CD8-positive, alpha-beta memory T cell (primary cell): ENCODE measurements at regions not wholly inside any gene's neighbourhood (a gene's known extent, or its start where the extent isn't known, plus 50 kb on each side); places are given as distances from the start of the nearest gene placed in this dataset.

Experiments
- CTCF ChIA-PET: fragments of 350-600 bp; sonication (Branson Sonifier 250); formaldehyde crosslinking; loops from one replicate; lab custom pipeline; 2021; ENCODE audit warnings: antibody characterized with exemption; lab: Charles Lee
- POLR2A ChIA-PET: fragments of 350-600 bp; sonication (Branson Sonifier 250); formaldehyde crosslinking; loops from one replicate; lab custom pipeline; 2021; ENCODE audit warnings: antibody characterized with exemption; lab: Charles Lee
- DNase-seq, 5 donors: peaks; one replicate each; pipeline versions ENCODE4 v3.0.0 to v3.0.0-alpha.2; 2020 to 2022; ENCODE audit warnings: mixed read lengths in 1 of 5
- H3K27ac ChIP-seq: one replicate; pipeline ENCODE4 v1.7.0; 2013; ENCODE audit warnings: low read depth, mild to moderate bottlenecking, low read length, moderate library complexity
- H3K27me3 ChIP-seq: 2 replicates; pipeline ENCODE4 v1.7.0; 2013; ENCODE audit warnings: low read length, mild to moderate bottlenecking; ENCODE audit not compliant: insufficient read depth, poor library complexity, severe bottlenecking
- H3K36me3 ChIP-seq: 2 replicates; pipeline ENCODE4 v1.7.0; 2013; ENCODE audit warnings: mild to moderate bottlenecking, low read length, moderate library complexity; ENCODE audit not compliant: insufficient read depth
- H3K4me1 ChIP-seq: 2 replicates; pipeline ENCODE4 v1.7.0; 2013; ENCODE audit warnings: mild to moderate bottlenecking, low read length, moderate library complexity; ENCODE audit not compliant: insufficient read depth
- H3K4me3 ChIP-seq: 2 replicates; pipeline ENCODE4 v1.7.0; 2013; ENCODE audit warnings: mild to moderate bottlenecking, low read length
- H3K9me3 ChIP-seq: 2 replicates; pipeline ENCODE4 v1.7.0; 2013; ENCODE audit warnings: mild to moderate bottlenecking, low read length
- H3K27ac Mint-ChIP-seq, 8 donors: one replicate each; pipeline ENCODE4 v1.8.0; 2020 to 2021; ENCODE audit warnings: mixed read lengths in 8 of 8, mild to moderate bottlenecking in 6 of 8, inconsistent platforms in 3 of 8, moderate library complexity in 3 of 8
- H3K27me3 Mint-ChIP-seq, 2 donors: one replicate each; pipeline ENCODE4 v1.8.0; 2020 to 2021; ENCODE audit warnings: mixed read lengths in 2 of 2, mild to moderate bottlenecking in 1 of 2, moderate library complexity in 1 of 2
- H3K36me3 Mint-ChIP-seq, 3 donors: one replicate each; pipeline ENCODE4 v1.8.0; 2020 to 2021; ENCODE audit warnings: mixed read lengths in 3 of 3, inconsistent platforms in 1 of 3, mild to moderate bottlenecking in 1 of 3
- H3K4me1 Mint-ChIP-seq, 3 donors: one replicate each; pipeline ENCODE4 v1.8.0; 2020 to 2021; ENCODE audit warnings: mixed read lengths in 3 of 3, inconsistent platforms in 1 of 3, mild to moderate bottlenecking in 1 of 3
- H3K4me3 Mint-ChIP-seq, 7 donors: one replicate each; pipeline ENCODE4 v1.8.0; 2020 to 2021; ENCODE audit warnings: mixed read lengths in 7 of 7, mild to moderate bottlenecking in 6 of 7, moderate library complexity in 4 of 7, inconsistent platforms in 2 of 7
- H3K9me3 Mint-ChIP-seq, 5 donors: one replicate each; pipeline ENCODE4 v1.8.0; 2020 to 2022; ENCODE audit warnings: mixed read lengths in 5 of 5, mild to moderate bottlenecking in 3 of 5, moderate library complexity in 2 of 5, inconsistent platforms in 1 of 5

DNA sequence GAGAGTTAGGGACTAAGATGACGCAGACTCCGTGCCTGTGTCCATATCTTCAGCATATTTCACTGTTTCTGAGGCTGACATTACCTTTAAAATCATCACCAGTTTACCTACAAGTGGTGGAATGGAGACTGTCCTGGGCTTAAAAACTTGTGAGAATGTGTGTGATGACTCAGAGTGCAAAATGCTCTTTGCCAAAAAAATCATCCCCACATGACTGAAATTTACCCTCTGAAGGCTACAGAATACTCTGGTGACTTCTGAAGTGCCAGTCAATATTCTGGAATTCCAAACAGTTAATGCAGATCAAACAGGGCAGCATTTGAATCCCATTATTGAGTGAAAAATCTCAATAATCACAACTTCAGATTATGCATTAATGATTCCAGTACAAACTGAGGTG lies 901.4 kb downstream of the EFNB2 start:
- Histone ChIP-seq H3K27me3 (no peaks in the 10 kb centered on the region), H3K36me3 (no peaks in the 10 kb centered on the region), H3K9me3 (no peaks in the 10 kb centered on the region), H3K4me3 (no peak overlapping the region), H3K4me1 (no peaks in the 10 kb centered on the region), H3K27ac (no peak overlapping the region)
- H3K36me3 Mint-ChIP-seq = no peaks in the 10 kb centered on the region
- H3K27me3 Mint-ChIP-seq = peaks cover 0 to 2% of the 10 kb centered on the region in 2 donors
- H3K4me3 Mint-ChIP-seq = no peak overlapping the region
- peaks cover 0 to 7% (median 3%) of the 10 kb centered on the region in 5 donors for H3K9me3 Mint-ChIP-seq
- POLR2A ChIA-PET = no interaction called here
- CTCF ChIA-PET = no interaction called here
- H3K27ac Mint-ChIP-seq = no peak overlapping the region
- H3K4me1 Mint-ChIP-seq = no peaks in the 10 kb centered on the region
- DNase-seq = no peak

DNA sequence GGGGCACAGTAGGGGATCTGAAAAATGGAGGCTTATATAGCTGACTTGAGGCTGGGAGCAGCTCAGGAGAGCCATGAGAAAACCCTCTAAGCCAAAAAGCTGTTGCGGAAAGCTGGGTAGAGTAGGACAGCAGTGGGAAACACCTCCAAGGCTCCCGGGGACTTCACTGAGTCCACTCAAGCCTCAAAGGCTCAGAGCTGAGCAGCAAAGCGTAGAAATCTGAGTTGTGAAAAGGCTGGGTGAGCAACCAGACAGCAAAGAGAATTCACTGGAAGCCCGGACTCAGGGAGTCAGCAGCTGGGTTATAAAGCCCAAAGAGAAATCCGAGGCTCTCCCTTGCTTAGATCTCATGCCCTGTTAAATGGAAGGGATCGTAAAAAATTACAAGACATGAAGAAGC lies 905.0 kb downstream of the EFNB2 start:
- no peaks in the 10 kb centered on the region for H3K36me3 ChIP-seq

DNA sequence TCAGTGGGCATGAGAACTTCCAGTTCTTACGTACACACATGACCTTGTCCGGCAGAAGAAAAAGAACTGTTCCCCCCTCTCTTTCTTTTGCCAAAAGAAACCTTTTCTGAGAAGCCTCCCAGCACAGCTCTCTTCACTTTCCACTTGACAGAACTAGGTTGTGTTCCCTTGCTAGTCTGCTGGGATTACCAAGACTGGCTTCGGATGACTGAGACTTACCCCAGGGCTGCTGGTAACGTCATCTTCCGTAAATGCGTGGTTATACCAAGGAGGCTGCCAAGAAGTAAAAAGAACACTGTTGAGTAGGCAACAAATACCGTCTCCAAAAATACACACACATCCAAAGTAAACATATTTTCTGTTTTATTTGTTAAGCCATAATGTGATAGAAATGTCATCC lies 908.2 kb downstream of the EFNB2 start:
- H3K9me3 ChIP-seq = no peaks in the 10 kb centered on the region
- Mint-ChIP-seq H3K27me3 (no peaks in the 10 kb centered on the region), H3K4me1 (no peaks in the 10 kb centered on the region), H3K4me3 (no peak overlapping the region), H3K27ac (no peak overlapping the region), H3K36me3 (no peaks in the 10 kb centered on the region), H3K9me3 (peaks cover 0 to 9% (median 5%) of the 10 kb centered on the region in 5 donors)
- no peak overlapping the region for H3K4me3 ChIP-seq
- no peak for DNase-seq
- H3K27me3 ChIP-seq = no peaks in the 10 kb centered on the region
- ChIA-PET CTCF (no interaction called here), POLR2A (no interaction called here)
- H3K4me1 ChIP-seq = no peaks in the 10 kb centered on the region
- H3K27ac ChIP-seq = no peak overlapping the region
- H3K36me3 ChIP-seq = no peaks in the 10 kb centered on the region

More for the DNA sequence above, 905.0 kb downstream of the EFNB2 start:
- H3K9me3 ChIP-seq = no peaks in the 10 kb centered on the region
- Mint-ChIP-seq H3K27me3 (no peaks in the 10 kb centered on the region), H3K9me3 (peaks cover 0 to 12% (median 0%) of the 10 kb centered on the region in 5 donors), H3K27ac (no peak overlapping the region), H3K4me3 (no peak overlapping the region), H3K36me3 (no peaks in the 10 kb centered on the region), H3K4me1 (no peaks in the 10 kb centered on the region)
- ChIA-PET CTCF (no interaction called here), POLR2A (no interaction called here)
- no peak overlapping the region for H3K27ac ChIP-seq
- no peaks in the 10 kb centered on the region for H3K4me1 ChIP-seq
- no peak for DNase-seq
- H3K27me3 ChIP-seq = no peaks in the 10 kb centered on the region
- H3K4me3 ChIP-seq = no peak overlapping the region

DNA sequence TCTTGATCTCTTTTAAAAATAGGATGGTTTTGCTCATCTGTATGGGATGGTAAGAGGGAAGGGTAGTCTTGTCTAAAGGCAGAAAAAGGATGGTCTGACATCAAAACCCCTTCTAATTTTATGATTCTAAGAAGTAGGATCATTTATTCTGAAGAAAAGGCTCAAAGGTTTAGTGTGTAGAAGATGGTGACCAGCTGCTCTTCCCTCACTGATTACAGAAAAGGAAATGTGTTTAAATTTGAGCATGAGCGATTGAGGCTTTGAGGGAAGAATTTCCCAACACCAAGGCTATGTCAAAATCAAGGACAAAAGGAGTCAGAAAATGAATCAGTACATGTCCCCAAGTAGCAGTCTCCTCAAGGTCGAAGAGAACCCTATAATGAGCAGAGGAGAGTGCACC lies 909.8 kb downstream of the EFNB2 start:
- Mint-ChIP-seq H3K4me1 (no peaks in the 10 kb centered on the region), H3K27me3 (no peaks in the 10 kb centered on the region), H3K27ac (no peak overlapping the region), H3K36me3 (no peaks in the 10 kb centered on the region), H3K4me3 (no peak overlapping the region), H3K9me3 (peaks cover 0 to 9% (median 5%) of the 10 kb centered on the region in 5 donors)
- no peaks in the 10 kb centered on the region for H3K27me3 ChIP-seq
- no peak for DNase-seq
- ChIA-PET CTCF (no interaction called here), POLR2A (no interaction called here)
- no peak overlapping the region for H3K4me3 ChIP-seq
- no peaks in the 10 kb centered on the region for H3K4me1 ChIP-seq
- H3K27ac ChIP-seq = no peak overlapping the region
- H3K36me3 ChIP-seq = no peaks in the 10 kb centered on the region
- no peaks in the 10 kb centered on the region for H3K9me3 ChIP-seq

DNA sequence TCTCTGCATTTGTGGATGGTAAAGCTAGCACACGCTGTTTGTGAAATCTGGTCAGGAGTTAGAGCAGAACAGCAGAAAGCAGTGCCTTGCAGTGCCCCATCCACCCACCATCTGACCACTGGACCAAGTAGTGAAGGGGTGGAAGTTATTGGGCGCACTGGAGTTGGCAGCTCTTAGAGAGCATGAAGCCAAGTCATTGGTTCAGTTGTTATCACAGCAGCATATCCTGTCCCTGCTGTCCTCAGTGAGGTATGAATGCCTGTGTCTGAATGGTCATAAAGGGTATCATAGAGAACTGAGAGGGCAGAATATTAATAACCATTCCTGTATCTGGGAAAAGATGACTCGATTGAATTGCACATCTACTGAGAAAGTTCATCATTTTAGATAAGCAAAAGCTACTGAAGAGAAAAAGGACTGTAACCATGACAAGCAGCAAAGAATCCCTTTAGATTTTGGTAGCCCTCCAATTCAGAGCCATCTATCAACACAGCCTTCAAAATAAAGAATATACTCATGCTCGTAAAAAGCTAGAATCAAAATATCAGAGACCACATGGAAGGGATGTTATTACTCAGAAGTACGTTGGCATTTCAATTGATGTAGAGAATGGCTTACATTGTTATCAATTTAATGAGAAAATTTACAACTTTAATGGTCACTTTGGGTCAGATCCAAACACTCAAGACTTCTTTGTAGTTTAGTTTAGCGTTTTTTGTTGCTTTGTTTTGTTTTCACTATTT lies 919.0 kb downstream of the EFNB2 start:
- no peaks in the 10 kb centered on the region for H3K9me3 ChIP-seq
- no peaks in the 10 kb centered on the region for H3K4me1 ChIP-seq
- H3K27me3 ChIP-seq = no peaks in the 10 kb centered on the region
- no peak overlapping the region for H3K27ac ChIP-seq
- CTCF ChIA-PET = no interaction called here
- DNase-seq = no peak
- no peaks in the 10 kb centered on the region for H3K36me3 ChIP-seq
- Mint-ChIP-seq H3K27me3 (no peaks in the 10 kb centered on the region), H3K27ac (no peak overlapping the region), H3K4me1 (no peaks in the 10 kb centered on the region), H3K4me3 (no peak overlapping the region), H3K9me3 (peaks cover 0 to 3% (median 0%) of the 10 kb centered on the region in 5 donors), H3K36me3 (no peaks in the 10 kb centered on the region)
- POLR2A ChIA-PET = no interaction called here
- no peak overlapping the region for H3K4me3 ChIP-seq

DNA sequence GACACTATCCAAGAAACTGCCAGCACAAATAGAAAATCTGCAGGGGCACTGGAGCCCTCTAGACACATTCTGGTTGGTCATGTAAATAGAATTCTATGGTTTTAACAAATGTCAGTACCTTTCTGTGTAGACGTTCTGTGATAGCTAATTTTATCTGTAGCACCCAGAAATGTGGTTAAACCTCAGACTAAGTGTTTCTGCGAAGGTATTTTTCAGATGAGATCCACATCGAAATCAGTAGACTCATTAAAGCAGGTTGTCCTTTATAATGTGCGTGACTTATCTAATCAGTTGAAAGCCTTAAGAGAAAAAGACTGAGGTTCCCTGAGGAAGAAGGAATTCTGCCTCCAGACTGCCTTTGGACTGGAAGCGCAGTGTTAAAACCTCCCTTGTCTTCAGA lies 922.9 kb downstream of the EFNB2 start:
- H3K9me3 ChIP-seq = no peaks in the 10 kb centered on the region
- no peaks in the 10 kb centered on the region for H3K27me3 ChIP-seq
- no peak for DNase-seq
- H3K27ac ChIP-seq = no peak overlapping the region
- H3K36me3 ChIP-seq = no peaks in the 10 kb centered on the region
- H3K4me1 Mint-ChIP-seq = no peaks in the 10 kb centered on the region
- no peak overlapping the region for H3K4me3 Mint-ChIP-seq
- ChIA-PET POLR2A (no interaction called here), CTCF (no interaction called here)
- no peak overlapping the region for H3K4me3 ChIP-seq
- no peak overlapping the region for H3K27ac Mint-ChIP-seq
- H3K4me1 ChIP-seq = no peaks in the 10 kb centered on the region
- peaks cover 0 to 5% (median 0%) of the 10 kb centered on the region in 5 donors for H3K9me3 Mint-ChIP-seq
- no peaks in the 10 kb centered on the region for H3K36me3 Mint-ChIP-seq
- H3K27me3 Mint-ChIP-seq = no peaks in the 10 kb centered on the region

DNA sequence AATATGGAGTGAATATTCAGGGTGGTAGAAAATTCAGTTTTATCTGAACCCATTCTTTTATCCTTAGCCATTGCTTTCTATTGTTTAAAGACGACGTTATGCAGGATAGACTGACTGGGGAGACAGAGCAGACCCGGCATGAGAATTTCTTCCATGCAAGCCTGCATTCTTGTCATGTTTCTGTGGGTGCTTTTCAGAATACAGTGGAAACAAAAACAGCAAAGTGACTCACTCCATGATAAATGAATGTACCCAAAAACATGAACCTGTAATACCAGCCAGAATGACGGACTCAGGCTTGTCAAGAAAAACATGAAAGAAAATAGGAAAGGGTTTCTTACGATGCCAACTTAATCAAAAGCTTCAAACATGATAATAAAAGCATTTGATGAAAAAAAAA lies 924.0 kb downstream of the EFNB2 start:
- Mint-ChIP-seq H3K27ac (no peak overlapping the region), H3K4me1 (no peaks in the 10 kb centered on the region), H3K27me3 (no peaks in the 10 kb centered on the region), H3K4me3 (no peak overlapping the region), H3K36me3 (no peaks in the 10 kb centered on the region), H3K9me3 (peaks cover 0 to 6% (median 0%) of the 10 kb centered on the region in 5 donors)
- CTCF ChIA-PET = no interaction called here
- H3K36me3 ChIP-seq = no peaks in the 10 kb centered on the region
- no peak overlapping the region for H3K4me3 ChIP-seq
- no peaks in the 10 kb centered on the region for H3K27me3 ChIP-seq
- H3K27ac ChIP-seq = no peak overlapping the region
- POLR2A ChIA-PET = no interaction called here
- DNase-seq = no peak
- H3K9me3 ChIP-seq = no peaks in the 10 kb centered on the region
- H3K4me1 ChIP-seq = no peaks in the 10 kb centered on the region

DNA sequence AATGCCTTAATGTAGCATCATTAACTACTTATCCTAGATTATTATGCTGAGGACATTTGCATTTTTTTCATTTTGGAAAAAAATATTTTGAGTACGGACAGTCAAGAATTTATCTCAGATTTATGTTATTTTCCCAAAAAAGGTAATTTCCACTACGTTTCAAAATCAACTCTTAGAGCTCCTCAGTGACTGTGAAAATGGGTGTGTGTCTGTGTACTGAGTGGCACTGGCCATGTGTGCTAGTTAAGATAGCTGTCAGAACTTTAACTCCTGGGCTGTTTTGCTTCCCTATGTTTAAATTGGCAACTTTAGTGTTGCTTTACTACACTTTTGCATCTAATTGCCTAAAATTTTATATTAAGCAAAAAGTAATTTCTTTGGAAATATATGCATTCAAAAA lies 927.4 kb downstream of the EFNB2 start:
- no peak overlapping the region for H3K27ac Mint-ChIP-seq
- Histone ChIP-seq H3K27ac (no peak overlapping the region), H3K36me3 (no peaks in the 10 kb centered on the region), H3K27me3 (no peaks in the 10 kb centered on the region), H3K4me3 (no peak overlapping the region), H3K9me3 (no peaks in the 10 kb centered on the region), H3K4me1 (no peaks in the 10 kb centered on the region)
- H3K27me3 Mint-ChIP-seq = no peaks in the 10 kb centered on the region
- ChIA-PET CTCF (no interaction called here), POLR2A (no interaction called here)
- H3K4me3 Mint-ChIP-seq = no peak overlapping the region
- DNase-seq = no peak
- no peaks in the 10 kb centered on the region for H3K36me3 Mint-ChIP-seq
- no peaks in the 10 kb centered on the region for H3K4me1 Mint-ChIP-seq
- H3K9me3 Mint-ChIP-seq = peaks cover 0 to 17% (median 0%) of the 10 kb centered on the region in 5 donors
